Breast epithelium (tissue), 4 donors: ENCODE measurements at regions not wholly inside any gene's neighbourhood (a gene's known extent, or its start where the extent isn't known, plus 50 kb on each side); places are given as distances from the start of the nearest gene placed in this dataset.

Source experiments
- DNase-seq, 2 donors: peaks; one replicate each; pipeline ENCODE4 v3.0.0-alpha.2; 2019; ENCODE audit warnings: low spot score in 2 of 2
- H3K27ac ChIP-seq, 2 donors: fragments of 200-600 bp; sonication (generic) in 1 of 2; one replicate each; pipeline ENCODE4 v1.5.1; 2016 to 2019; ENCODE audit warnings: mild to moderate bottlenecking in 1 of 2
- H3K27me3 ChIP-seq, 2 donors: fragments of 200-600 bp; sonication (generic) in 1 of 2; one replicate each; pipeline versions ENCODE4 v1.5.1 to v1.6.0; 2017 to 2019; ENCODE audit warnings: control low read depth in 1 of 2, mild to moderate bottlenecking in 1 of 2
- H3K36me3 ChIP-seq: fragments of 200-600 bp; one replicate; pipeline ENCODE4 v1.5.1; 2019
- H3K4me1 ChIP-seq, 2 donors: fragments of 200-600 bp; sonication (generic); one replicate each; pipeline ENCODE4 v1.5.1; 2016 to 2019; ENCODE audit warnings: control low read depth in 1 of 2
- H3K4me3 ChIP-seq, 3 donors: fragments of 200-600 bp; sonication (generic); 1 replicate in 2 of 3; 2 replicates in 1 of 3; pipeline ENCODE4 v1.5.1; 2016 to 2019; ENCODE audit warnings: mild to moderate bottlenecking in 3 of 3, moderate library complexity in 2 of 3
- H3K9me3 ChIP-seq, 2 donors: fragments of 200-600 bp; sonication (generic) in 1 of 2; one replicate each; pipeline ENCODE4 v1.5.1; 2016 to 2019; ENCODE audit warnings: control low read depth in 1 of 2
- CTCF ChIP-seq, 3 donors: fragments of 450-650 bp; IDR thresholded peaks; one replicate each; pipeline ENCODE4 v1.5.1; 2016 to 2017; ENCODE audit warnings: antibody characterized with exemption in 3 of 3, mild to moderate bottlenecking in 3 of 3, moderate library complexity in 3 of 3
- POLR2A ChIP-seq: fragments of 450-650 bp; IDR thresholded peaks from one replicate; pipeline ENCODE4 v1.6.1; 2016; ENCODE audit warnings: antibody characterized with exemption, mild to moderate bottlenecking, moderate library complexity
- POLR2AphosphoS5 ChIP-seq, 3 donors: sonication (generic); formaldehyde crosslinking; IDR thresholded peaks; one replicate each; pipeline ENCODE4 v1.6.1; 2017; ENCODE audit warnings: antibody characterized with exemption in 3 of 3
- intact Hi-C: fragments of 100-400 bp; cut with DNase I; formaldehyde crosslinking; loops from one replicate; pipeline ENCODE4 v1.15.1; 2023; ENCODE audit warnings: low total_unique reads

DNA sequence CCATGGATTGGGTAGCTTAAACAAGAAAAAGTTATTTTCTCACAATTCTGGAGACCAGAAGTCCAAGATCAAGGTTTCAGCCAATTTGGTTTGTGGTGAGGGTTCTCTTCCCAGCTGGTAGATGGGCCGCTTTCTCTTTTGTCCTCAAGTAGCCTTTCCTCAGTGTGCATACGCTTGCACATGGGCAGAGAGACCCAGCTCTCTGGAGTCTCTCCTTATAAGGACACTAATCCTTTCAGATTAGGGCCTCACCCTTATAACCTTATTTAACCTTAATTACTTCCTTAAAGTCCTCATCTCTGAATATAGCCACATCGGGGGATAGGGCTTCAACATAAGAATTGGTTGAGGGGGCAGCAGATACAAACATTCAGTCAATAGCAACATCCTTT lies 68.4 kb upstream of the NLK start:
- Histone ChIP-seq H3K4me3 (no peak overlapping the region), H3K4me1 (no peaks in the 10 kb centered on the region), H3K27ac (no peak overlapping the region), H3K27me3 (no peaks in the 10 kb centered on the region), H3K36me3 (no peaks in the 10 kb centered on the region), H3K9me3 (peaks cover 0 to 5% of the 10 kb centered on the region in 2 donors)
- TF ChIP-seq CTCF (IDR thresholded peaks at IDR 0.05) (no peak), POLR2A (no peak), POLR2AphosphoS5 (IDR thresholded peaks at IDR 0.05) (no peak)
- DNase-seq: no peak
- intact Hi-C loops: no loop called here

- Histone ChIP-seq H3K27me3 (no peaks in the 10 kb centered on the region), H3K36me3 (no peaks in the 10 kb centered on the region), H3K4me1 (no peaks in the 10 kb centered on the region), H3K27ac (no peak overlapping the region), H3K9me3 (peaks cover 0 to 5% of the 10 kb centered on the region in 2 donors), H3K4me3 (no peak overlapping the region)
- intact Hi-C loops: no loop called here
- TF ChIP-seq POLR2A (no peak), POLR2AphosphoS5 (IDR thresholded peaks at IDR 0.05) (no peak), CTCF (IDR thresholded peaks at IDR 0.05) (no peak)
- DNase-seq: no peak
Measured at GRCh38 chr17:27974531-27975145, 67.8 kb upstream of the NLK start.

DNA sequence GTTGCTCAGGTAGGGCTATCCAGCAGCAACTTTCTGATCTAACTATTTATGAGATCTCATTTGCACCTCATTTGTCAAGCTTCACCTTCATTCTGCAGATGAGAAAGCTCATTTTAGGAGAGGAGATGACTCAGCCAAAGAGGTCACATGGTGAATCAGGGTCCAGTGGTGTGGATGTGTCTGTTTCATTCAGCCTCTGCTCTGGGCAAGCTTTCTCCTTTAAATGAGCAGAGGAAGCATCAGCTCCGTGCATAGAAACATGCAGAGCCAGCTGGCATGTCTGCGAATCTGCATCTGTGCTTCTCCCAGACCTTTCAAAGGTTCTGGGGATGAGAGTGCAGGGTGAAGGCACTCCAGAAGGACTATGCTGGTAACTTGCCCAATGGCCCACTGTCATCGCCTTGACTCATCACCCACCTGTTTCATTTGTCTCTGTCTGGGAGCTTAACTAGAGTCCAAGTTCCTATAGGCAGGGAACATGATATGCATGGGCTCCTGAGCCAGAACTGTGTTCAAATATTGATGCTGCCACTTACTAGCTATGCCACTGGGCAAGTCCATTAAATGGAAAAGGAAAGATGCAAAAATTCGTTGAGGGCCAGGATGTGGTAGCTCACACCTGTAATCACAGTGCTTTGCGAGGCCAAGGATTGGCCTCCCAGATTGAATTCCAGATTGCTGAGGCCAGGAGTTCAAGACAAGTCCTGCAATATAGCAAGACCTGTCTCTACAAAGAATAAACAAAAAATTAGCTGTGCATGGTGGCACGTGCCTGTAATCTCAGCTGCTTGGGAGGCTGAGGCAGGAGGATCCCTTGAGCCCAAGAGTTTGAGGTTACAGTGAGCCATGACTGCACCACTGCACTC lies 67.1 kb upstream of the NLK start:
- TF ChIP-seq POLR2AphosphoS5 (IDR thresholded peaks at IDR 0.05) (no peak), CTCF (IDR thresholded peaks at IDR 0.05) (no peak), POLR2A (no peak)
- Histone ChIP-seq H3K27me3 (no peaks in the 10 kb centered on the region), H3K4me3 (no peak overlapping the region), H3K4me1 (no peaks in the 10 kb centered on the region), H3K9me3 (peaks cover 0 to 5% of the 10 kb centered on the region in 2 donors), H3K27ac (no peak overlapping the region), H3K36me3 (no peaks in the 10 kb centered on the region)
- no peak for DNase-seq
- intact Hi-C loops: no loop called here

DNA sequence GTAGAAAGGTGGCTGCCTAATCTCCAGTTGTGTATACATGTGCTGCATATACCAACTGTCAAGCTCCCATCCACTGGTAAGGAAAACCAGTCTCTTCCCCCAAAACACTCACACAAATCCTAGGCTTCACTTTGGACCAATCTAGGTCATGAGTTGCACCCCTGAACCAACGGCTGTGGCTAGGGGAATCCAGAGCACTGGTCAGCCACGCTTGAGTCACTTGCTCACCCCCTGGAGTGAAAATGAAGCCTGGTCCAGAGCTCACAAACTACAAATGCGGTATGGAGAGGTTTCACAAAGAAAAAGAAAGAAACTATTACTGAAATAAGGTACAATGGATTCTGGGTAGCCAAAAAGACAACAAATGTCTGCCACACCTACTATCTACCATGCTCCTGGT lies 66.1 kb upstream of the NLK start:
- no peaks in the 10 kb centered on the region for H3K4me1 ChIP-seq
- H3K27me3 ChIP-seq: no peaks in the 10 kb centered on the region
- intact Hi-C loops: no loop called here
- H3K36me3 ChIP-seq: no peaks in the 10 kb centered on the region
- no peak for DNase-seq
- TF ChIP-seq POLR2AphosphoS5 (IDR thresholded peaks at IDR 0.05) (no peak), POLR2A (no peak), CTCF (IDR thresholded peaks at IDR 0.05) (no peak)
- H3K27ac ChIP-seq: no peak overlapping the region
- H3K4me3 ChIP-seq: no peak overlapping the region
- peaks cover 0 to 5% of the 10 kb centered on the region in 2 donors for H3K9me3 ChIP-seq
